T-helper 2 cell treated with Interferon-gamma antibody and Interleukin-4, amounts not matched to agents 100 ng/mL and 5 ng/mL, for 36 hours (primary cell): ENCODE measurements at regions not wholly inside any gene's neighbourhood (a gene's known extent, or its start where the extent isn't known, plus 50 kb on each side); places are given as distances from the start of the nearest gene placed in this dataset.

Experiments
- intact Hi-C: fragments of 100-400 bp; cut with micrococcal nuclease; formaldehyde crosslinking; loops from one replicate; pipeline ENCODE4 v1.15.1; 2023

GRCh38 chr21:41612674-41613532 lies 104.9 kb upstream of the TMPRSS2 start:
- intact Hi-C loops: no loop called here

- intact Hi-C loops: loop anchor here (2.0 kb wide), 1 partner anchor 505 kb away; no protein-coding TSS in a partner anchor
Observed at GRCh38 chr21:41611966-41612606, 104.1 kb upstream of the TMPRSS2 start.

GRCh38 chr21:41611441-41611840 lies 103.5 kb upstream of the TMPRSS2 start:
- intact Hi-C loops: loop anchor here (2.0 kb wide), 1 partner anchor 505 kb away; no protein-coding TSS in a partner anchor

- intact Hi-C loops: loop anchor here (2.0 kb wide), 1 partner anchor 506 kb away; no protein-coding TSS in a partner anchor
Observed at GRCh38 chr21:41610840-41611115, 102.8 kb upstream of the TMPRSS2 start.

- intact Hi-C loops: loop anchor here (2.0 kb wide), 1 partner anchor 507 kb away; no protein-coding TSS in a partner anchor
Observed at GRCh38 chr21:41610042-41610839, 102.3 kb upstream of the TMPRSS2 start.

- intact Hi-C loops: no loop called here
Observed at GRCh38 chr21:41606706-41607105, 98.7 kb upstream of the TMPRSS2 start.

- intact Hi-C loops: no loop called here
Observed at GRCh38 chr21:41605934-41606285, 98.0 kb upstream of the TMPRSS2 start.

GRCh38 chr21:41605178-41605933 lies 97.4 kb upstream of the TMPRSS2 start:
- intact Hi-C loops: no loop called here

GRCh38 chr21:41604583-41605041 lies 96.7 kb upstream of the TMPRSS2 start:
- intact Hi-C loops: no loop called here

- intact Hi-C loops: no loop called here
Observed at GRCh38 chr21:41603476-41603875, 95.5 kb upstream of the TMPRSS2 start.

- intact Hi-C loops: no loop called here
Observed at GRCh38 chr21:41602531-41602930, 94.6 kb upstream of the TMPRSS2 start.

GRCh38 chr21:41601573-41602368 lies 93.8 kb upstream of the TMPRSS2 start:
- intact Hi-C loops: no loop called here

GRCh38 chr21:41600961-41601572 lies 93.1 kb upstream of the TMPRSS2 start:
- intact Hi-C loops: no loop called here

GRCh38 chr21:41600556-41600955 lies 92.6 kb upstream of the TMPRSS2 start:
- intact Hi-C loops: no loop called here

GRCh38 chr21:41600116-41600515 lies 92.2 kb upstream of the TMPRSS2 start:
- intact Hi-C loops: no loop called here

GRCh38 chr21:41598561-41599431 lies 90.8 kb upstream of the TMPRSS2 start:
- intact Hi-C loops: no loop called here

GRCh38 chr21:41597811-41598231 lies 89.9 kb upstream of the TMPRSS2 start:
- intact Hi-C loops: no loop called here

GRCh38 chr21:41597227-41597626 lies 89.3 kb upstream of the TMPRSS2 start:
- intact Hi-C loops: no loop called here
